Breast epithelium (tissue), 4 donors: ENCODE measurements at regions not wholly inside any gene's neighbourhood (a gene's known extent, or its start where the extent isn't known, plus 50 kb on each side); places are given as distances from the start of the nearest gene placed in this dataset.
"Not testable (repeated sequence)": the region's sequence is repeated elsewhere in the genome, so short reads cannot be mapped to it uniquely, and the experiment has no call there.

Source experiments
- DNase-seq, 2 donors: peaks; one replicate each; pipeline ENCODE4 v3.0.0-alpha.2; 2019; ENCODE audit warnings: low spot score in 2 of 2
- H3K27ac ChIP-seq, 2 donors: fragments of 200-600 bp; sonication (generic) in 1 of 2; one replicate each; pipeline ENCODE4 v1.5.1; 2016 to 2019; ENCODE audit warnings: mild to moderate bottlenecking in 1 of 2
- H3K27me3 ChIP-seq, 2 donors: fragments of 200-600 bp; sonication (generic) in 1 of 2; one replicate each; pipeline versions ENCODE4 v1.5.1 to v1.6.0; 2017 to 2019; ENCODE audit warnings: control low read depth in 1 of 2, mild to moderate bottlenecking in 1 of 2
- H3K36me3 ChIP-seq: fragments of 200-600 bp; one replicate; pipeline ENCODE4 v1.5.1; 2019
- H3K4me1 ChIP-seq, 2 donors: fragments of 200-600 bp; sonication (generic); one replicate each; pipeline ENCODE4 v1.5.1; 2016 to 2019; ENCODE audit warnings: control low read depth in 1 of 2
- H3K4me3 ChIP-seq, 3 donors: fragments of 200-600 bp; sonication (generic); 1 replicate in 2 of 3; 2 replicates in 1 of 3; pipeline ENCODE4 v1.5.1; 2016 to 2019; ENCODE audit warnings: mild to moderate bottlenecking in 3 of 3, moderate library complexity in 2 of 3
- H3K9me3 ChIP-seq, 2 donors: fragments of 200-600 bp; sonication (generic) in 1 of 2; one replicate each; pipeline ENCODE4 v1.5.1; 2016 to 2019; ENCODE audit warnings: control low read depth in 1 of 2
- CTCF ChIP-seq, 3 donors: fragments of 450-650 bp; IDR thresholded peaks; one replicate each; pipeline ENCODE4 v1.5.1; 2016 to 2017; ENCODE audit warnings: antibody characterized with exemption in 3 of 3, mild to moderate bottlenecking in 3 of 3, moderate library complexity in 3 of 3
- POLR2A ChIP-seq: fragments of 450-650 bp; IDR thresholded peaks from one replicate; pipeline ENCODE4 v1.6.1; 2016; ENCODE audit warnings: antibody characterized with exemption, mild to moderate bottlenecking, moderate library complexity
- POLR2AphosphoS5 ChIP-seq, 3 donors: sonication (generic); formaldehyde crosslinking; IDR thresholded peaks; one replicate each; pipeline ENCODE4 v1.6.1; 2017; ENCODE audit warnings: antibody characterized with exemption in 3 of 3
- intact Hi-C: fragments of 100-400 bp; cut with DNase I; formaldehyde crosslinking; loops from one replicate; pipeline ENCODE4 v1.15.1; 2023; ENCODE audit warnings: low total_unique reads

- DNase-seq = no peak
- H3K9me3 ChIP-seq = peaks cover 0 to 8% of the 10 kb centered on the region in 2 donors
- H3K27me3 ChIP-seq = no peaks in the 10 kb centered on the region
- H3K27ac ChIP-seq = no peak overlapping the region
- H3K36me3 ChIP-seq = no peaks in the 10 kb centered on the region
- no peak overlapping the region for H3K4me3 ChIP-seq
- intact Hi-C loops = loop anchor here (5.0 kb wide), 1 partner anchor 1384 kb away; no protein-coding TSS in a partner anchor
- TF ChIP-seq POLR2AphosphoS5 (IDR thresholded peaks at IDR 0.05) (no peak), CTCF (IDR thresholded peaks at IDR 0.05) (no peak), POLR2A (no peak)
- no peaks in the 10 kb centered on the region for H3K4me1 ChIP-seq
Measured at GRCh38 chr3:44136421-44136820, 105.3 kb upstream of the TOPAZ1 start.

GRCh38 chr3:44146073-44146472 is 95.6 kb upstream of the TOPAZ1 start:
- intact Hi-C loops = no loop called here
- H3K27ac ChIP-seq = no peak overlapping the region
- peaks cover 0 to 3% of the 10 kb centered on the region in 2 donors for H3K27me3 ChIP-seq
- no peaks in the 10 kb centered on the region for H3K36me3 ChIP-seq
- H3K4me3 ChIP-seq = no peak overlapping the region
- TF ChIP-seq POLR2A = no peak
- no peak for DNase-seq
- peaks cover 0 to 5% of the 10 kb centered on the region in 2 donors for H3K9me3 ChIP-seq
- no peaks in the 10 kb centered on the region for H3K4me1 ChIP-seq

- Histone ChIP-seq H3K36me3 (no peaks in the 10 kb centered on the region), H3K27ac (no peak overlapping the region), H3K4me3 (no peak overlapping the region), H3K9me3 (no peaks in the 10 kb centered on the region), H3K27me3 (no peaks in the 10 kb centered on the region), H3K4me1 (no peaks in the 10 kb centered on the region)
- no peak for DNase-seq
- intact Hi-C loops = no loop called here
- no peak for TF ChIP-seq CTCF (IDR thresholded peaks at IDR 0.05)
Measured at GRCh38 chr3:44159696-44160300, 81.9 kb upstream of the TOPAZ1 start.

- Histone ChIP-seq H3K36me3 (no peaks in the 10 kb centered on the region), H3K4me1 (no peaks in the 10 kb centered on the region), H3K4me3 (no peak overlapping the region), H3K27me3 (no peaks in the 10 kb centered on the region), H3K27ac (no peak overlapping the region), H3K9me3 (no peaks in the 10 kb centered on the region)
- no peak for TF ChIP-seq CTCF (IDR thresholded peaks at IDR 0.05)
- TF ChIP-seq POLR2A = no peak
- no peak for TF ChIP-seq POLR2AphosphoS5 (IDR thresholded peaks at IDR 0.05)
- intact Hi-C loops = no loop called here
- DNase-seq = no peak
Measured at GRCh38 chr3:44160818-44161217, 80.9 kb upstream of the TOPAZ1 start.

- TF ChIP-seq POLR2A (no peak), CTCF (IDR thresholded peaks at IDR 0.05) (no peak), POLR2AphosphoS5 (IDR thresholded peaks at IDR 0.05) (no peak)
- DNase-seq = no peak
- Histone ChIP-seq H3K4me3 (no peak overlapping the region), H3K4me1 (no peaks in the 10 kb centered on the region), H3K9me3 (no peaks in the 10 kb centered on the region), H3K27me3 (no peaks in the 10 kb centered on the region), H3K27ac (no peak overlapping the region), H3K36me3 (no peaks in the 10 kb centered on the region)
- intact Hi-C loops = no loop called here
Measured at GRCh38 chr3:44171891-44172290, 69.8 kb upstream of the TOPAZ1 start.

GRCh38 chr3:44172701-44173100 is 69.0 kb upstream of the TOPAZ1 start:
- H3K36me3 ChIP-seq, DNase-seq, H3K27me3 ChIP-seq, H3K9me3 ChIP-seq, intact Hi-C loops, H3K4me3 ChIP-seq, H3K4me1 ChIP-seq, H3K27ac ChIP-seq: not testable (repeated sequence)
